Neuron (in vitro differentiated cells): ENCODE measurements at regions not wholly inside any gene's neighbourhood (a gene's known extent, or its start where the extent isn't known, plus 50 kb on each side); places are given as distances from the start of the nearest gene placed in this dataset.
"Not testable (repeated sequence)": the region's sequence is repeated elsewhere in the genome, so short reads cannot be mapped to it uniquely, and the experiment has no call there.

Source experiments
- H2AFZ ChIP-seq: one replicate; pipeline ENCODE4 v1.6.1; 2013; ENCODE audit warnings: low read depth, mild to moderate bottlenecking, inconsistent platforms, low read length, moderate library complexity
- H3K27me3 ChIP-seq: one replicate; pipeline ENCODE4 v1.6.1; 2013; ENCODE audit warnings: low read length; ENCODE audit not compliant: insufficient read depth
- H3K36me3 ChIP-seq: one replicate; pipeline ENCODE4 v1.6.1; 2013; ENCODE audit warnings: low read length; ENCODE audit not compliant: insufficient read depth
- H3K4me1 ChIP-seq: one replicate; pipeline ENCODE4 v1.6.1; 2013; ENCODE audit warnings: low read length; ENCODE audit not compliant: insufficient read depth
- H3K4me3 ChIP-seq: 2 replicates; pipeline ENCODE4 v1.5.1; 2013; ENCODE audit warnings: mild to moderate bottlenecking, low read length, moderate library complexity
- H3K9me3 ChIP-seq: one replicate; pipeline ENCODE4 v1.6.1; 2013; ENCODE audit warnings: low read length

DNA sequence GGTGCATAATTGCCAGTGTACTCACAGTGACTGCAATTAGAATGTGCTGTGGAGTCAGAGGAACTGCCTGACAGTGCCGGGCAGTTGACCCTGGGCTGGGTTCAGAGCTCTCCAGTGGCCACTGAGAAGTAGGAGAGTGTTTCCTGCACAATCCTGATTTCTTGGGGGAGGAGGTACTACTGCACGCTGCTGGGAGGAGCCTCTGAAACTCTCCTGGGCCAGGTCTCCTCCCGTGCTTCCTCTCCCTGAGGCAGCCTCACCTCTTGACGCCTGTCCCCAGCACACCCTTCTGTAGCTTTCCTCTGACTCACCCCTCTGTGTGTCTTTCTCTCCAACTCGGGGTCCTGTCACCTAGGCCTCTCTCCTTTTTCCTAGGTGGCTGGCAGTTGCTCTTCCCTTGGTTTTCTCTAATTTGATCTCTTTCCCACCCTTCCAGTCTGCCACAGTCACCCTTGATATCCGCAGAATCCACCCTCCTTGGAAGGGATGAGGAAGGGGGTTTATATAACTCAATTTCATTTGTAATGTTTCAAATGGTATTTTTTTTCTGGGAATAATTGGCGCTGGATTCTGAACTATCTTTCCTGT, 264.7 kb upstream of the PLGLB2 start:
- not testable (repeated sequence) for H3K4me1 ChIP-seq, H3K4me3 ChIP-seq, H3K27me3 ChIP-seq, H3K36me3 ChIP-seq, H3K9me3 ChIP-seq, H2AFZ ChIP-seq

DNA sequence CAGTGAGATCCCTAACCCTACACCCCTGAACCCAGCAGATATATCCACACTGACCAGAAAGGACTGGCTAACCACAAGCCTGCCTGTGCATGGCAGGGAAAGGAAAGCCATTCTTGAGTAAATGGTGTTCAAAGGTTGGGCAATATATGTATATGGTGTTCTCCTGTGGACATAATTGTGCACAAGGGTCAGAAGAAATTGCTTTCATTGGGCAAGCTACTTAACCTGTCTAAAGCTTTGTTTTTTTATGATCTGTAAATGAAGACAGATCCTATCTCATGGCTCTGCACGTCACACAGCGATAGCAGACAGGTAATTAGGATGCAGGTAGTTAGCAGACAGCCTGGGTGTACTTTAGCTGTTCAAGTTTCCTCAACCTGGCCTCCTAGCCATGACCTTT, 263.5 kb upstream of the PLGLB2 start:
- not testable (repeated sequence) for H3K4me3 ChIP-seq, H2AFZ ChIP-seq

DNA sequence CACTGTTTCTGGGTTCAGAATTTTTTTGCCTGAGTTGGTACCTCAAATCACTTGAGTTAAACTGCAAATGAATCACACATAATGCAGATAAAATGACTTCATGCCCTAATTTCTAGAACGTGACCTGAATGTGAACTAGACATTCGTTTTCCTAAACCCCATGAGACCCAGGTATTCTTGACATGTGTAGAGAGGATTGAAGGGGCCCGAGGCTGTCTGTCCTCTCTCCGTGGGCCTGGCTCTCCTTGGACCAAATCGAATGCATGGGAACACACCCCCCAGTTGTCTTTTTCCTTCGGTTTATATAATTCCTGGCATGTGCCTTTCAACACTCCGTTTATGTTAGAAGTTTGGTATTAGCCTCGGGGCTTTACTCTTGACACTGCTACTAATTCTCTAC, 262.4 kb upstream of the PLGLB2 start:
- H3K4me3 ChIP-seq, H3K27me3 ChIP-seq, H3K36me3 ChIP-seq, H3K9me3 ChIP-seq, H2AFZ ChIP-seq, H3K4me1 ChIP-seq: not testable (repeated sequence)

More for the DNA sequence above, 263.5 kb upstream of the PLGLB2 start:
- not testable (repeated sequence) for H3K9me3 ChIP-seq, H3K4me1 ChIP-seq, H3K27me3 ChIP-seq, H3K36me3 ChIP-seq

DNA sequence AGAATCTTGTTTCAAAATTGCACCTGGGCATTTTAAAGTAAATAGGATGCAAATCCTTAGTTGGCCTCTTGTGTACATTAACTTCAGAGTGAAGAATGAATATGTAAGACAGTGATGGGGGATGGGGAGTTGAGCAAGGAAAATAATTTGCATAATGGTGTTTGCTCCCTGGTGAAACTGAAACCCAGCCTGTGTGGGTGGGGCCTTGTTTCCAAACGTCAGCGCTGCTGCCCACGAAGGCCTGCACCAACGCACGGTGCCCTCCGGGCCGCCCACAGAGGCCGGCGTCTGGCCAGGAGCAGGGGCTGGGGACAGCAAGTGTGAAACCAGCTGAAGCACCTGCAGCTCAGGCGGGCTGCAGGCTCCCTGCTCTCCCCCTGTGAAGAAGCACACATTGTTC, 262.0 kb upstream of the PLGLB2 start:
- H3K36me3 ChIP-seq, H2AFZ ChIP-seq, H3K4me1 ChIP-seq, H3K4me3 ChIP-seq, H3K27me3 ChIP-seq, H3K9me3 ChIP-seq: not testable (repeated sequence)

DNA sequence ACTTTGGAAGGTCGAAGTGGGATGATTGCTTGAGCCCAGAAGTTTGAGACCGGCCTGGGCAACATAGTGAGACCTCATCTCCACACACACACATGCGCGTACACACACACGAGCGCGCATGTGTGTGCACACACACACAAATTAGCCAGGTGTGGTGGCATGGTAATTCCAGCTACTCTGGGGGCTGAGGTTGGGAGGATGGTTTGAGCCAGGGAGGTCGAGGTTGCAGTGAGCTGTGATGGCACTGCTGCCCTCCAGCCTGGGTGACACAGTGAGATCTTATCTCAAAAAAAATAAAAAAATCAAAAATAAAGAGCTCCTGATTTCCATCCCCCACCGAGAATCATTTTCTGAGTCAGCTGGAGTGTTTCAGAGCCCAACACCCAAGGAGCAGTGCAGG, 261.5 kb upstream of the PLGLB2 start:
- not testable (repeated sequence) for H3K36me3 ChIP-seq, H3K27me3 ChIP-seq, H2AFZ ChIP-seq, H3K4me3 ChIP-seq, H3K9me3 ChIP-seq, H3K4me1 ChIP-seq

DNA sequence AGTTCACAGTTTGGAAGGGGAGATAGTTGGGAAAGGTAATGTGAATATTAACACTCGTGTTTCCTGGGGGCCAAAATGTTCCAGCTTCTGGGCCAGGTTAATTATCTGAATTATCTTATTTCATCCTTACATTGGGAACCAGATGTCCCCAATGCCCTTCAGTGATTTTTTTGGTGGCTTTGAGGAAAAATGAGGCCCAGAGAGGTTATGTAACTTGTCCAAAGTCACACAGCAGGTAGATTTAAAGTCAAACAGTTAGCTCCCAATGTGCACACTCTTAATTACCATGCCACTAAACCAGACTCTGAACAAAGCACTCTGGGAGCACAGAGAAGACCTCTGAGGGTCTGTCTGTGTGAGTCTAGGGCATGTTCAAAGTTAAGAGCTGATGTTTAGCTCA, 259.9 kb upstream of the PLGLB2 start:
- H3K4me3 ChIP-seq, H3K27me3 ChIP-seq, H2AFZ ChIP-seq, H3K9me3 ChIP-seq, H3K4me1 ChIP-seq, H3K36me3 ChIP-seq: not testable (repeated sequence)

DNA sequence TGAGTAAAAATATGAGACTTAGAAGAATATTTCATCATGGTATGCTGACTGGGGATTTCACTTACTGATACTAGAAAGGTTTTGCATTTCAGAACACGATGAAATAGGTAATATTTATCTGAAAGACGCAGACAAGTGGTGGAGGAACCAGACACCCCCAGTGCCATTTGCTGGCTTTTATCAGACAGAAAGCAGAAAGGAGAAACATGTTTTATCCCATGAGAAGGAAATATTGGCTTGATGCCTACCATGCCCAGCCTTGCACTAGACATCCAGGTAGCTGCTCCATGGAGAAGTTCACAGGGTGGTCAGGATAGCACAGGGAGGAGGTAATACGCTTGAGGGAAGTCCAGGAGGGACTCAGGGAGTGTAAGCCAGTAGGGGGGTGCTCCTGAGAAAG, 258.9 kb upstream of the PLGLB2 start:
- not testable (repeated sequence) for H3K4me1 ChIP-seq, H3K36me3 ChIP-seq, H3K4me3 ChIP-seq, H3K9me3 ChIP-seq, H3K27me3 ChIP-seq, H2AFZ ChIP-seq

DNA sequence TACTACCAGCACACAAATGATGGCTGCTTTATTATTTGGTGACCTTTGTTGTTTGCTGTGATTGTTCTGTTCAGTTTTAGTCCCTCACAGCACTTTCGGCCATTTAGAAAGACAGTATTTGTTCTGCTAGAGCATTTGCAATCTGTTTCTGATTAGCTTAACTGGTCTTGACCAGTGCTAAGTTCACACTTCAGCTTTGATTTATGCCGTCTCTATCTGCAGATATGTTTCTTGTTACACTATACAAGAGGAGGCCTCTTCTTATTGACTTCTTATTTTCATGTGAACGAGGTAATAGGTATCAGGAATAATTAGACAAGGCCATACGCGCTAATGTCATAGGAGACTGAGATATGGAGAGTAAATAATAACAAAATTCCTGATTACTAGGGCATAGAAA, 253.0 kb upstream of the PLGLB2 start:
- H3K4me3 ChIP-seq, H3K27me3 ChIP-seq, H3K9me3 ChIP-seq, H3K36me3 ChIP-seq, H3K4me1 ChIP-seq, H2AFZ ChIP-seq: not testable (repeated sequence)

DNA sequence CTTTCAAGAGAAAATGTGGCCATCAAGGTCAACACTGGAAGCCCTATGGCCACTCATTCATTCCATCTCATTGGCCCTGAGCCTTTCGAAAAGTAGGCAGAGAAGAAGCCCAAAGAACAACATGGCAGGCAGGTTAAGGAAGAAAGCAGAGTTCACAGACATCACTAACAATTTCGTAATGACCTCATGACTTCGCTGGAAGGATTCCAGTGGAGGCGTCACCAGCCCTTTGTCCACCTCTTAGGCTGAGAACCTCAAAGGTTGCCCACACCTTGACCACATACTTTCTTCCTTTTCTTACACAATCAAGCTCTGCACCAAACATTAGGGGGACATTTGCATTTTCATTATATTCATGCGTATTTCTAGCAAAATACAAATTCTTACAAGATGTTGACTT, 252.4 kb upstream of the PLGLB2 start:
- not testable (repeated sequence) for H3K4me3 ChIP-seq, H2AFZ ChIP-seq, H3K9me3 ChIP-seq

DNA sequence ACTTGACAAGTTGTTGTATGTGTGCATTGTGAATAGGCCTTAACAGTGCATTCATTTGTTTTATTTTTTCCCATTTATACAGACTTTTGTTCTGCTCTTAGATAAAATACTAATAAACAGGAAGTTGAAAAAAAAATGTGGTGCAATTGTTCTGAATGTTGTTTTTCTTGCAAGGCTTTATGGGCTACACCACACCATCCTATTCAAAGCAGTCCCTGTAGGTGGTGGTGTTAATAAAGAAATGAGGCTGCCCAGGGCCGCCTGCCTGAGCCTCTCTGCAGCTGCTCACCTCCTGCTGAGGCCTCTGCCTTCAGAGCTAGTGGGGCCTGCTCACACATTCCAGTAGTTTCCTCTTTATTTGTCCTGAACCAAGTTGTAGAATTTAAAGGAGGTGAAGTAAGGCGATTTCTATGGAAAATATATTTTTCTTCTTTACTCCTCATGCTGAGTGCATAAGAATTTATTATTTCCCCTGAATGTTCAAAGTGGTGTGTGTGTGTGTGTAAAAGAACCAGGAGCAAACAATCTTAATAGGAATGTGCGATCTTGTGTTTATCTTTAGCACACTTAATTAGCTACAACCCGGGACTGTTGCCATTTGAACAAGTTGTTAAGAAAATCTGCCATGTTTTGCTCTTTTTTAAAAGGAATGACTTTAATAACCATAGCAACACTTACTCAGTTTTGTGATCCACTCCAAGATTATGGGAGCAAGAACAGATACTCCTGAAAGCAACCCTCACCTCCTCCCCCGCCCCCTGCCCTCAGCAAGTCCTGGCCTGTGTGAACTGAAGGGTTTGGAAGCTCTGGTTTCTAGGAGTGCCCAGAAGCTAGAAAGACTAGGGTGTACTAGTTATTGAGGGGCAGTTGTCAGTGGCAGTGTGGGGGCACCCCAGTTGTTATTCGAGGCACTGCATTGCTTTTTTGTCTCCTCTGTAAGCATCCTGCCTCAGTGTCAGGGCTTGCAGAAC, 251.6 kb upstream of the PLGLB2 start:
- H3K36me3 ChIP-seq, H3K4me3 ChIP-seq, H3K9me3 ChIP-seq, H2AFZ ChIP-seq, H3K27me3 ChIP-seq, H3K4me1 ChIP-seq: not testable (repeated sequence)

More for the DNA sequence above, 252.4 kb upstream of the PLGLB2 start:
- H3K36me3 ChIP-seq, H3K27me3 ChIP-seq, H3K4me1 ChIP-seq: not testable (repeated sequence)

DNA sequence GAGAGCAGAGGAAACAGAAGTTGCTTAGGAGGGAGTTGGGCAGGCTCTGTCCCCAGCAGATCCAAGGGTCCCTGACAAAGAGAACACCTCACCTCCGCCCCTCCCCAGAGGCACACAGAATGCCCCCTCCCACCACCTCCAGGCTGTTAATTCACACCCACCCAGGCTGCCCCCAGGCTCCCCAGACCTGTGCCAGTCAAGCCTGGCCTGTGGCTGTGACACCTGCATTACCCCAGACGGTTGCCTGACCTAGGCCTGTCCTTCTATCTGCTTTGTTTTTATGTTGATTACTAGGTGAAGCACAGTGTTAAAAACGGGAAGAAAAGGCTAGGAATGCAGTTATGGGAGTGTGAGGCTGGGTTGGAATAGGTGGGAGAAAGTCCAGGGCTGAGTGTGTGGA, 250.8 kb upstream of the PLGLB2 start:
- not testable (repeated sequence) for H3K4me3 ChIP-seq, H3K36me3 ChIP-seq

DNA sequence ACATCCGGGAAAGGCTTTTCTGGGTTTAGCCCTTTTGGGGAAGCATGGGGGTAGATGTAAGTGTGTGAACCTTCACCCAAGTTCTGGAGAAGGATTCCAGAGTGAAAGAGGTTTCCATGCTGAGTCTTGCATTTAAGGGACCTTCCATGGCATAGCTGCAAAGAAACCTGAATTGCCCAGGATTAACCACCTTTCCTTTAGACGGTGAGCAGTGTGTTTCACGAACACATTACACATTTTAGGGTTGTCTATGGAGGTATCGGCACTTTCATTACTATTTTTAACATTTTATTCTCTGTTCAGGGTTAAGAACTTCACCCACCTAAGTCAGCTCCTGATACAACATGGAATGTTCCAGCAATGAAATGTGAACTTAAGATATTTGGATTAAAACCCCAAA, 250.2 kb upstream of the PLGLB2 start:
- H3K4me3 ChIP-seq, H3K36me3 ChIP-seq, H3K4me1 ChIP-seq, H2AFZ ChIP-seq, H3K27me3 ChIP-seq, H3K9me3 ChIP-seq: not testable (repeated sequence)

More for the DNA sequence above, 250.8 kb upstream of the PLGLB2 start:
- not testable (repeated sequence) for H3K4me1 ChIP-seq, H2AFZ ChIP-seq, H3K27me3 ChIP-seq, H3K9me3 ChIP-seq

DNA sequence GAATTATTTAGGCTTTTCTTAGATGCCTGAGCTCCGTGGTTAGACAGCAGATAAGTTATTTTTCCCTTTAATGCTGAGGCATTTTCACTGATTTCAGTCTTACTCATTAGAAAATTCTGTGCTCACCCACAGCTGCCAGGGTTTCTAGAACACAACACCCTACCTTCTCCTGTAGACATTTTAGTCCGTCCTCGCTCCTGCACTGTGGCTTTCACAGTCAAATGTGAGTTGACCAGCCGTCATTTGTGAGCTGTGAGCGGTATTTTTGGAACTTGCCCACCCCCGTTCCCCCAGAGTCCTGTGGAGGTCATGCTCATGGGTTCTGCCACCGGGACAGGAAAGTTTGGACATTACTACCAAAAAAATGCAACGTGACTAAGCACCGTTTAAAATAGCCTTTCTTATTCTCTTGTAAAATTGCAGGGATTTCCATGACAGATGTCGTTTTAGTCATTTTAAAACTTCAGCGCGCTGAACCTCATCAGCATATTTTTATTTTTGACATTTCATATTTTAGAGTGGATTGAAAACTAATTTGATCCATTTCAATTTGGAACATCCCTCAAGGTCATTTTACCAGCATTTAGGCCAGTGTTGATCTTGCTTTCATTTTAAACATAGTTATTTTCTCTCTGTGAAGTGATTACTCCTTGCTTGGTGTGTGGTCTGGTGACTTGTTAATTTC, 249.6 kb upstream of the PLGLB2 start:
- H2AFZ ChIP-seq, H3K36me3 ChIP-seq, H3K27me3 ChIP-seq, H3K9me3 ChIP-seq, H3K4me1 ChIP-seq, H3K4me3 ChIP-seq: not testable (repeated sequence)
